Medulla oblongata (tissue), 1 donor: ENCODE measurements at regions not wholly inside any gene's neighbourhood (a gene's known extent, or its start where the extent isn't known, plus 50 kb on each side); places are given as distances from the start of the nearest gene placed in this dataset.
A peak's percentile ranks its signal among the peaks of the same experiment; 100 is the strongest.
"Not testable (repeated sequence)": the region's sequence is repeated elsewhere in the genome, so short reads cannot be mapped to it uniquely, and the experiment has no call there.

ENCODE experiments used
- DNase-seq: peaks from one replicate; pipeline ENCODE4 v3.0.0-alpha.2; 2015; ENCODE audit errors: extremely low spot score

- peak; percentile 14 for DNase-seq
Measured at GRCh38 chr1:148679050-148679786, 69.4 kb upstream of the NUDT4B start.

GRCh38 chr1:148679787-148680326 is 68.7 kb upstream of the NUDT4B start:
- DNase-seq, result not testable (repeated sequence)

- not testable (repeated sequence) for DNase-seq
Measured at GRCh38 chr1:148686735-148687134, 61.8 kb upstream of the NUDT4B start.

GRCh38 chr1:148687376-148687775 is 61.2 kb upstream of the NUDT4B start:
- not testable (repeated sequence) for DNase-seq
